GM18502 (cell line): ENCODE measurements at regions not wholly inside any gene's neighbourhood (a gene's known extent, or its start where the extent isn't known, plus 50 kb on each side); places are given as distances from the start of the nearest gene placed in this dataset.
"Not testable (repeated sequence)": the region's sequence is repeated elsewhere in the genome, so short reads cannot be mapped to it uniquely, and the experiment has no call there.

Source experiments
- ATAC-seq: cut with Tn5 transposase; IDR thresholded peaks from one replicate; pipeline ENCODE4 v1.9.1; 2021; ENCODE audit warnings: mild to moderate bottlenecking; ENCODE audit not compliant: unreplicated experiment, poor library complexity

DNA sequence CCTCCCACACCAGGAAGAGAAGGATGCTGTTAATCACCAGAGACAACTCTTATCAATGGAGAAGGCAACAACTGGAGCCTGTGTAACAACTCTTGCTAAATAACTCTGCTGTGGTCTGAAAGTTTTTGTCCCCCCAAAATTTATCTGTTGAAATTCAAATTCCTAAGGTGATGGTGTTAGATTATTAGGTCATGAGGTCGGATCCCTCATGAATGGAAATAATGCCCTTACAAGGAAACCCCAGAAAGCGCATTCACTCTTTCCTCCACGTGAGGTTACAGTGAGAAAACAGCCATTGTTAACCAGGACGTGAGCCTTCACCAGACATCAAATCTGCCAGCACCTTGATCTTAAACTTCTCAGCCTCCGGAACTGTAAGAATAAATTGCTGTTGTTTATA, 141.9 kb upstream of the CXADR start:
- ATAC-seq, result no peak

DNA sequence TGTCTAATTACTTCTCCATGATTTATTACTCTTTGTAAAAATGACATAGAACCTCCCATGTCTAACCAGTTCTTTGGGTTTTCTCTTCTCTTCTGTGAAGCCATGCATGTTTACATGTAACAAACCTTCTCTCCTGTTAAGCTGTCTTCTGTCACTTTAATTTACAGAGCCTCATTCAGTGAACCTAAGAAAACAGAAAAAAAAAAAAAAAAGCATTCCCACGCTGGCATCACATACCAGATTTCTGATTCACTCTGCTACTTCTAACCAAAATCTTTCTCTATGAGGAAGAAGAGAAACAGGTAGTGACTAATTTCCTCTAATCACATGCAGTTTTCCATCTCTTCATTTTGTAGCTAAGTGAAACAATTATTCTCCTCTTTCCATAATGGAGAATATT, 141.4 kb upstream of the CXADR start:
- no peak for ATAC-seq

DNA sequence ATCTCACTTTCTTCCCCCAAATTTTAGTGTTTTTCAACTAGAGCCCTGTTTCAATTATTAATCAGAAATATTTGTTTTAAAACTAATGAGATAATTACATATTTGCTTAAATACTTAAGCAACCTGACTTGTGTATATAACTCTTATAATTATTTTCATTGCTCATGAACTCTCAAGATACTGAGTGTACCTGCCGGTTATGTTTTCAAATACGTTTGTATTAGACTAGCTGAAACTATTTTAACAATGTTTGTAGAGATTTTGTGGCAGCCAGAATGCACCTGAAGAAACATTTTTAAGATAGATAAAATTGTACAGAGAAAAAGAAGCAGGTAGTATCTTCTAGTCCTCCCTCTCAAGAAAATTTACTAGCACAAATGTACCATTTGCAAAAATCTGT, 140.6 kb upstream of the CXADR start:
- no peak for ATAC-seq

DNA sequence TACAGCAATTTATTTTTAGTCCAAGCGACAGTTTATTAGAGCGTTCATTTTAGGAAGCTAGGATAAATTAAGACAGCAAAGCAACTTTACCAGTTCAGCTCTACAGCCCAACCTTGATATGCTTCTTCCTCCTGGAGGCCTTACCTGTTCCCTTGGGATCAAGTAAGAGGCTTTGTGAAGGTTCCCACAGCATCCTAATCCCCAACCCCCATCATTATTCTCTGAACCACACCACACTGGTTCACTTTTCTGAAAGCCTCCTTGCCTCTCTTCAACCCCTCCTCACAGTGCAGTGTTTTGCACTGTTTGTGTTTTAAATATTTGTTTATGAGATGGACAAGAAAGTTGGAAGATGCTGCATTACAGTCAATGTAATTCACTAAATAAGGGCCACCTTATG, 126.3 kb upstream of the CXADR start:
- no peak for ATAC-seq

GRCh38 chr21:17387030-17387617, 125.7 kb upstream of the CXADR start:
- ATAC-seq, result peak; percentile 76

DNA sequence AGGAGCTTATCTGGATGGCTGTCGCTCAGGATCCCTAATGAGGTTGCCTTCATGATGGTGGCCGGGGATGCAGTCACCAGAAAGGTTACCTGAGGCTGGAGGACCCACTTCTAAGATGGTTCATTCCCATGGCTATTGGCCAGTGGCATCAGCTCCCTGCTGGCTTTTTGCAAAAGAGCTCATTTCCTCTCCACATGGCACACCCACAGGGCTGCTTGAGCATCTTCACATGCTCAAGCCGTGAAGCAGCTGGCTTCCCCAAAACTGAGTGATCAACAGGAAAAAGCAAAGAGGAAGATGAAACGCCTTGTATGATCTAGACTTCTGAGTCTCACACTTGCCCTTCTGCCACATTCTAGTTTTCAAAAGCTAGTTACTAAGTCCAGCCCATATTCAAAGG, 124.6 kb upstream of the CXADR start:
- no peak for ATAC-seq

DNA sequence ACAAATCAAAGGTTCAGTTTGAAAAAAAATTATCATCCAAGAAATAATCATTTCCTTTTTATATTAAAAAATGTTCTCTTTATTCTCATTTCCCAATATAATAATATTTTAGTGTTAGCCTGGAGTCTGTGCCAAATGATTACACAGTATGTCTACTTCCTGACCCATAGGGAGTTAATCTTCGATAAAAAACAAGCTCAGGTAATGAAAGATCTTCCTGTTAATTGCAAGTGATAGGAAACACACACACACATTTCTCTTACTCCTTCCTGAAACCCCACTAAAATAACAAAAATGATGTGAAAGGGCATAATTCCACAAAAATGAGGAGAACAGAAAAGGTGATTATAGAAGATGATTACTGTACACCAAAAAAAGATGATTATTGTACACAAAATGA, 123.5 kb upstream of the CXADR start:
- no peak for ATAC-seq

- no peak for ATAC-seq
Observed at GRCh38 chr21:17390569-17390968, 122.3 kb upstream of the CXADR start.

- no peak for ATAC-seq
Observed at GRCh38 chr21:17391811-17392340, 121.0 kb upstream of the CXADR start.

- ATAC-seq, result no peak
Observed at GRCh38 chr21:17393413-17393812, 119.4 kb upstream of the CXADR start.

- no peak for ATAC-seq
Observed at GRCh38 chr21:17396948-17397347, 115.9 kb upstream of the CXADR start.

DNA sequence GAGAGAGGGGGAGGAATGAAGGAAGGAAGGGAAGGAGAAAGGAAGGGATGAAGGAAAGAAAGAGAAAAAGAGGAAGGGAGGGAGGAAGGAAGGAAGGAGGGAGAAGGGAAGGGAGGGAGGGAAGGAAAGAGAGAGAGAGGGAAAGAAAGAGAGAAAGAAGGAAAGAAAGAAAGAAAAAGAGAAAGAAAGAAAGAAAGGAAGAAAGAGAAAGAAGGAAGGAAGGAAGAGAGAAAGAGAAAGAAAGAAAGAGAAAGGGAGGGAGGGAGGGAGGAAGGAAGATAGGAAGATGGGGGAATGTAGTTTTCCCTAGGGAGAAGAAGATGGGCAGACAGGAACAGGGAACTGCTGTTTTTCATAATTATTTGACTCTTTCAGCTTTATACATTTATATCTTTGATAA, 115.1 kb upstream of the CXADR start:
- ATAC-seq, result no peak

- not testable (repeated sequence) for ATAC-seq
Observed at GRCh38 chr21:17398954-17399353, 113.9 kb upstream of the CXADR start.

GRCh38 chr21:17402937-17403336, 109.9 kb upstream of the CXADR start:
- no peak for ATAC-seq

GRCh38 chr21:17406202-17406601, 106.6 kb upstream of the CXADR start:
- no peak for ATAC-seq

DNA sequence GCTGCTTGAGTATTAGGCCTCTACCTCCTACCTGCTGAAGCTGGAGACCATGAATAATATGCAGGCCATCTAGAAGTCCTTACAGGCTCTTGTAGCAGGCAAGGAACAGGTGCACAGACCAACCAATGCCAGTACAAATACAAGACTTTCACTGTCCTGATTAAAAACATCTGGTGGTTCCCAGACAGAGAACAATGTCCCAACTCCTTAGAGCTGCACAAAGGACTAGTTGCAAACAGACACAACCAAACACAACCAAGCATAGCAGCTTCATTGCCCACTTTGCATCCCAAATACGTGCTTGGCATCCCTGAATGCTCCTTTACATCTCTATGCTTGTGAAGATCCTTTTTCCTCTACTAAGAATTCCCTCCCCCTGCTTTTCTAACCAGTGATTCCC, 98.1 kb upstream of the CXADR start:
- no peak for ATAC-seq

- no peak for ATAC-seq
Observed at GRCh38 chr21:17416139-17416538, 96.7 kb upstream of the CXADR start.

GRCh38 chr21:17422931-17423330, 89.9 kb upstream of the CXADR start:
- no peak for ATAC-seq

GRCh38 chr21:17427157-17427556, 85.7 kb upstream of the CXADR start:
- no peak for ATAC-seq

DNA sequence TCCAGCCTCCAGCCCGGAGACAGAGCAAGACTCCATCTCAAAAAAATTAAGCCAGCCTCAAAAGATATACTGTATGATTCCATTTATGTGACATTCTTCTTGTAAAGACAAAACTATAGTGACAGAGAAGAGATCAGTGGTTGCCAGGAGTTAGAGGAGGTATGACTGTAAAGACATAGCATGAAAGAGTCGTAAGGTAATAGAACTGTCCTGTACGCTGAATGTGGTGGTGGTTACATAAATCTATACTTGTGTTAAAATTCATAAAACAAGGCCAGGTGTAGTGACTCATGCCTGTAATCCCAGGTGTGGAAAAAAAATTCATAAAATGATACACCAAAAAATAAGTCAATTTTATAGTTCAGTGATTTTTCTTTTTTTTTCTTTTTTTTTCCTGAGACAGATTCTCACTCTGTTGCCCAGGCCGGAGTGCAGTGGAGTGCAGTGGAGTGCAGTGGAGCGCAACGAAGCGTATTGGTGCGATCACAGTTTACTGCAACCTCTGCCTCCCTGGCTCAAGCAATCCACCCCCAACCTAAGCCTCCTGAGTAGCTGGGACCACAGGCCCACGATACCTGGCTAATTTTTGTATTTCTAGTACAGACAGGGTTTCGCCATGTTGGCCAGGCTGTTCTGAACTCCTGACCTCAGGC, 84.9 kb upstream of the CXADR start:
- peak; percentile 96 for ATAC-seq

DNA sequence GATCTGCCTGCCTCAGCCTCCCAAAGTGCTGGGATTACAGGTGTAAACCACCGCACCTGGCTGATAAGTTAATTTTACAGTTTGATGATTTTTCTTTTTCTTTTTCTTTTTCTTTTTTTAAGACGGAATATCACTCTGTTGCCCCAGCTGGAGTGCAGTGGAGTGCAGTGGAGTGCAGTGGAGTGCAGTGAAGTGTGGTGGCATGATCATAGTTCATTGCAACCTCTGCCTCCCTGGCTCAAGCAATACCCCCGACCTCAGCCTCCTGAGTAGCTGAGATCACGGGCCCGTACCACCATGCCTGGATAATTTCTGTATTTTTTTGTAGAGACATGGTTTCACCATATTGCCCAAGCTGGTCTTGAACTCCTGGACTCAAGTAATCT, 84.4 kb upstream of the CXADR start:
- peak; percentile 83 for ATAC-seq

- ATAC-seq, result no peak
Observed at GRCh38 chr21:17428980-17429379, 83.9 kb upstream of the CXADR start.
